OCI-LY1 (cell line): ENCODE measurements at regions not wholly inside any gene's neighbourhood (a gene's known extent, or its start where the extent isn't known, plus 50 kb on each side); places are given as distances from the start of the nearest gene placed in this dataset.

ENCODE experiments used
- H2AFZ ChIP-seq: fragments of 200-600 bp; sonication (generic), shearing (Covaris generic); 2 replicates; pipeline ENCODE4 v1.6.0; 2014; ENCODE audit warnings: antibody characterized with exemption, mild to moderate bottlenecking, low read length
- H3F3A ChIP-seq: fragments of 200-600 bp; sonication (generic), shearing (Covaris generic); 2 replicates; pipeline ENCODE4 v1.6.0; 2014; ENCODE audit warnings: mild to moderate bottlenecking, antibody characterized with exemption, low read length, moderate library complexity; ENCODE audit not compliant: insufficient read depth
- H3K27ac ChIP-seq: fragments of 200-600 bp; sonication (generic); 2 replicates; pipeline ENCODE4 v1.5.1; 2014; ENCODE audit warnings: low read length, mixed run types, mild to moderate bottlenecking, low read depth; ENCODE audit not compliant: poor library complexity, severe bottlenecking
- H3K27me3 ChIP-seq: fragments of 200-600 bp; sonication (generic); 2 replicates; pipeline ENCODE4 v1.6.0; 2014; ENCODE audit warnings: antibody characterized with exemption, mild to moderate bottlenecking, low read length, moderate library complexity; ENCODE audit not compliant: insufficient read depth
- H3K36me3 ChIP-seq: fragments of 200-600 bp; sonication (generic); 2 replicates; pipeline ENCODE4 v1.6.1; 2014; ENCODE audit warnings: mild to moderate bottlenecking, antibody characterized with exemption, low read length, moderate library complexity, mixed read lengths; ENCODE audit not compliant: insufficient read depth
- H3K4me1 ChIP-seq: fragments of 200-600 bp; sonication (generic); 2 replicates; pipeline ENCODE4 v1.5.1; 2014; ENCODE audit warnings: mild to moderate bottlenecking, low read length, moderate library complexity; ENCODE audit not compliant: insufficient read depth, severe bottlenecking
- H3K4me2 ChIP-seq: fragments of 200-600 bp; sonication (generic), shearing (Covaris generic); 2 replicates; pipeline ENCODE4 v1.6.1; 2014; ENCODE audit warnings: low read length
- H3K4me3 ChIP-seq: fragments of 200-600 bp; sonication (generic); 2 replicates; pipeline ENCODE4 v1.5.1; 2014; ENCODE audit warnings: low read length, low read depth, mild to moderate bottlenecking, mixed read lengths; ENCODE audit not compliant: poor library complexity, severe bottlenecking
- H3K79me2 ChIP-seq: fragments of 200-600 bp; shearing (Covaris generic); 2 replicates; pipeline ENCODE4 v1.6.1; 2016; ENCODE audit warnings: mixed run types, low read length, mixed read lengths; ENCODE audit not compliant: insufficient read depth
- H3K9ac ChIP-seq: fragments of 200-600 bp; sonication (generic), shearing (Covaris generic); 2 replicates; pipeline ENCODE4 v1.6.1; 2014; ENCODE audit warnings: mild to moderate bottlenecking, low read length, mixed read lengths
- H3K9me2 ChIP-seq: fragments of 200-600 bp; sonication (generic), shearing (Covaris generic); 2 replicates; pipeline ENCODE4 v1.6.1; 2014; ENCODE audit warnings: low read depth, mild to moderate bottlenecking, low read length, mixed read lengths
- H3K9me3 ChIP-seq: fragments of 200-600 bp; shearing (Covaris generic); 2 replicates; pipeline ENCODE4 v1.6.1; 2014; ENCODE audit warnings: low read length, mixed read lengths
- H4K20me1 ChIP-seq: fragments of 200-600 bp; sonication (generic), shearing (Covaris generic); 2 replicates; pipeline ENCODE4 v1.6.0; 2016; ENCODE audit warnings: mild to moderate bottlenecking, low read length; ENCODE audit not compliant: insufficient read depth
- EZH2 ChIP-seq: fragments of 200-600 bp; sonication (generic), shearing (Covaris generic); IDR thresholded peaks from 2 replicates; pipeline ENCODE4 v1.8.0; 2017; ENCODE audit warnings: borderline replicate concordance, mixed run types, mild to moderate bottlenecking, antibody characterized with exemption, low read length, moderate library complexity, mixed read lengths
- TF ChIP-seq, protein P1 (sequence below): fragments of 200-600 bp; sonication (generic), shearing (Covaris generic); IDR thresholded peaks from 2 replicates; pipeline ENCODE4 v1.5.1; 2017; ENCODE audit warnings: mild to moderate bottlenecking, antibody characterized with exemption, low read length, moderate library complexity, mixed read lengths

DNA sequence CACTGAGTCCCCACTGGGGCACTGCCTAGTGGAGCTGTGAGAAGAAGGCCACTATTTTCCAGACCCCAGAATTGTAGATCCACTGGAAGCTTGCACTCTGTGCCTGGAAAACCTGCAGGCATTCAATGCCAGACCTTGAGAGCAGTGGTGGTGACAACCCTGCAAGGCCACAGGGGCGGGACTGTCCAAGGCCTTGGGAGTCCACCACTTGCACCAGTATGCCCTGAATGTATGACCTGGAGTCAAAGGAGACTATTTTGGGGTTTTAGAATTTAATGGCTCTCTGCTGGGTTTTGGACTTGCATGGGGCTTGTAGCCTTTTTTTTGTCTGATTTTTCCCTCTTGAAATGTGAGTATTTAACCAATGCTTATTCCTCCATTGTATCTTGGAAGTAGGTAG is 145.8 kb downstream of the MSN start:
- no peaks in the 10 kb centered on the region for H3K36me3 ChIP-seq
- no peaks in the 10 kb centered on the region for H3K27me3 ChIP-seq
- no peaks in the 10 kb centered on the region for H3F3A ChIP-seq
- H3K79me2 ChIP-seq: no peaks in the 10 kb centered on the region
- no peak overlapping the region for H3K27ac ChIP-seq
- H3K4me1 ChIP-seq: no peaks in the 10 kb centered on the region
- no peak overlapping the region for H3K9ac ChIP-seq
- no peaks in the 10 kb centered on the region for H3K9me2 ChIP-seq
- H3K4me2 ChIP-seq: no peak overlapping the region
- no peaks in the 10 kb centered on the region for H4K20me1 ChIP-seq
- no peaks in the 10 kb centered on the region for H3K9me3 ChIP-seq
- TF ChIP-seq, protein P1, sequence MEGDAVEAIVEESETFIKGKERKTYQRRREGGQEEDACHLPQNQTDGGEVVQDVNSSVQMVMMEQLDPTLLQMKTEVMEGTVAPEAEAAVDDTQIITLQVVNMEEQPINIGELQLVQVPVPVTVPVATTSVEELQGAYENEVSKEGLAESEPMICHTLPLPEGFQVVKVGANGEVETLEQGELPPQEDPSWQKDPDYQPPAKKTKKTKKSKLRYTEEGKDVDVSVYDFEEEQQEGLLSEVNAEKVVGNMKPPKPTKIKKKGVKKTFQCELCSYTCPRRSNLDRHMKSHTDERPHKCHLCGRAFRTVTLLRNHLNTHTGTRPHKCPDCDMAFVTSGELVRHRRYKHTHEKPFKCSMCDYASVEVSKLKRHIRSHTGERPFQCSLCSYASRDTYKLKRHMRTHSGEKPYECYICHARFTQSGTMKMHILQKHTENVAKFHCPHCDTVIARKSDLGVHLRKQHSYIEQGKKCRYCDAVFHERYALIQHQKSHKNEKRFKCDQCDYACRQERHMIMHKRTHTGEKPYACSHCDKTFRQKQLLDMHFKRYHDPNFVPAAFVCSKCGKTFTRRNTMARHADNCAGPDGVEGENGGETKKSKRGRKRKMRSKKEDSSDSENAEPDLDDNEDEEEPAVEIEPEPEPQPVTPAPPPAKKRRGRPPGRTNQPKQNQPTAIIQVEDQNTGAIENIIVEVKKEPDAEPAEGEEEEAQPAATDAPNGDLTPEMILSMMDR: no peak
- no peak for TF ChIP-seq EZH2
- H3K4me3 ChIP-seq: no peak overlapping the region
- no peak overlapping the region for H2AFZ ChIP-seq

DNA sequence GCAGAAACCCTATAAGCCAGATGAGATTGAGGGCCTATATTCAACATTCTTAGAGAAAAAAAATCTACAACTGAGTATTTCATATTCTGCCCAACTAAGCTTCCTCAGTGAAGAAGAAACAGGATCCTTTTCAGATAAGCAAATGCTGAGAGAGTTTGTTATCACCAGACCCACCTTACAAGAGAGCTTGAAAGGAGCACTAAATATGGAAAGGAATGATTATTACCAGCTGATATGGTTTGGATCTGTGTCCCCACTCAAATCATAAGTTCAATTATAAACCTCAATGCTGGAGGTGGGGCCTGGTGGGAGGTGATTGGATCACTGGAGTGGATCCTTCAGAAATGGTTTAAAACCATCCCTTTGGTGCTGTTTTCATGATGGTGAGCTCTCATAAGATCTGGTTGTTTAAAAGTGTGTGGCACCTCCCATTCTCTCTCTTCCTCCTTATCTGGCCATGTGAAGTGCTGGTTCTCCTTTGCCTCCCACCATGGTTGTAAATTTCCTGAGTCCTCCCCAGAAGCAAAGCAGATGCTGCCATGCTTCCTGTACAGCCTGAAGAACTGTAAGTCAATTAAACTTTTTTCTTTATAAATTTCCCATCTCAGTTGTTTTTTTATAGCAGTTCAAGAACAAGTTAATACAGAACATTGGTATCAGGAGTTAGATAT is 144.2 kb downstream of the MSN start:
- no peak overlapping the region for H3K9ac ChIP-seq
- no peak overlapping the region for H3K4me2 ChIP-seq
- no peaks in the 10 kb centered on the region for H3K79me2 ChIP-seq

More for the DNA sequence above, 144.2 kb downstream of the MSN start:
- Histone ChIP-seq H3K27ac (no peak overlapping the region), H3K4me3 (no peak overlapping the region), H3K27me3 (no peaks in the 10 kb centered on the region), H2AFZ (no peak overlapping the region), H3K36me3 (no peaks in the 10 kb centered on the region), H3K4me1 (no peaks in the 10 kb centered on the region), H4K20me1 (no peaks in the 10 kb centered on the region), H3K9me3 (no peaks in the 10 kb centered on the region), H3F3A (no peaks in the 10 kb centered on the region), H3K9me2 (no peaks in the 10 kb centered on the region)
- TF ChIP-seq, protein P1: no peak
- no peak for TF ChIP-seq EZH2
